DMS153 treated with DMSO at 0.1 percent for 48 hours (cell line): ENCODE measurements at regions not wholly inside any gene's neighbourhood (a gene's known extent, or its start where the extent isn't known, plus 50 kb on each side); places are given as distances from the start of the nearest gene placed in this dataset.

ENCODE experiments used
- DNase-seq: peaks from one replicate; lab custom pipeline; 2025; ENCODE audit not compliant: unreplicated experiment; lab: John Stamatoyannopoulos, UW

DNA sequence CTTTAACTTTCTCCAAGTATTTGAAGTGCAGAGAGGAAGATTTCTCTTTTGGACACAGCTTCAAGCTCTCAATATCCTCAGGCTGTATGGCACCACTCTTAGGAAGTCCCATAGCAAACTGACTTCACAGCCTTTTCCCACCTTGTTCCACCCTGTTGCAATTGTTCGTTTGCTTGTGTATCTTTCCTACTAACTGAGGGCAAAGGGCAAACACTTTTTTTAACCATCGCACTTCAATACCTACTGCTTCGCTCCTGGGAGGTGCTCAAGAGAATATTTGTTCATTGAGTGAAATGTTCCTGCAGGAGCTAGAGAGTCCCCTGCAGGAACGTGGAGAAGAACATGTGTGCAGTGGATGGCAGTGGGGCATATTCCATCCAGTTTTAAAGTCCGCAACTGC, 638.6 kb downstream of the BCOR start:
- DNase-seq, result no peak

DNA sequence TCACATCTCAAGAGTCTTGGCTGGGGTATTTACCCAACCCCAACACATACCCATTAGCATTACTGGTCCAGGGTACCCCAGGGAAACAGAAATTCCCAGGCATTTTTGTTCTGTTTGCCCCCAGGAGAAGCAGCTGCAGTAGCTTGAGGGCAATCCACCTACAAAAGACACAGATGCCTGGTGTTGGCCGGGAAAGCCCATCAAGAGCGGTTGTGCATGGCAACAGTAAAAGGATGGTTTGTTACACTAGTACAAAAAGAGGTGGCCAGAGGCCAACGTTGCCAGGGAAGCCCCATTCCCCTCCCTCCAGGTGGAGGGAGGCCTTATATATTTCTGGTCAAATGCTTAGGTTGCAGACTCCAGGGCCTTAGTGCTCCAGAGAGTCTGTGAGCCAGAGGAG, 637.8 kb downstream of the BCOR start:
- DNase-seq, result peak; percentile 5

DNA sequence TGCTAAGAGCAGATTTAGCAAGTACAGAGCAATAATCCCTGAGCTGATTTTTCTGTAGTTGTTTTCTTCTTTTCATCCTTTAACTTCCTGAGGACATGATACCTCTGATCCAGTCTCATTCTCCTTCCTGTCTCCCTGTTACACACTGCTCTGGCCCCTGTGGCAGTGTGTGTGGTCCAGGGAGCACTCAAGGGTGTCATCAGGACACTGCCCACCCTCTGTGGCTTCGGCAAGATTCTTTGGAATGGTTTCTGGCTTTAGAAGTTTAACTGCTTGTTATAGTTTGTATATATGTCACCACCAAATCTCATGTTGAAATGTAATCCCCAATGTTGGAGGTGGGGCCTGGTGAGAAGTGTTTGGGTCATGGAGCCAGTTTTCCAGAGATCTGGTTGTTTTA, 637.3 kb downstream of the BCOR start:
- no peak for DNase-seq

DNA sequence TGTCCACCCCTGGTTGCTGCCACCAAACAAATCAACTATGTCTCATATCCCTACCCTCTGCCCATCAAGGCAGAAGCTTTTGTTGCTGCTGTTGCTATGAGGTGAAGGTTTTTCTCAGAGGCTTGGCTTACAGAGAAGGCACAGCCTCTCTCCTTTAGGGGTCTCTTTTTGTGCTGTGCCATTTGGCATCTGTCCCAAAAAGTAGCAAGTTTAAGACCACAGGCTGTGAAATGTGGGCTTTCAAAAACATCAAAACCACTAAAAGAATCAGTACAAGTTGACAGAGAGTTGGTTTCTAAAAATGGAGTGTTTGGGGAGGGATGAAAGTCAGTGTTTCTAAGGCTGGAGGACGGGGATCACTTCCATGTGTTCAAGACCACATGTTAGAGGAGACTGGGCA, 634.9 kb downstream of the BCOR start:
- no peak for DNase-seq

DNA sequence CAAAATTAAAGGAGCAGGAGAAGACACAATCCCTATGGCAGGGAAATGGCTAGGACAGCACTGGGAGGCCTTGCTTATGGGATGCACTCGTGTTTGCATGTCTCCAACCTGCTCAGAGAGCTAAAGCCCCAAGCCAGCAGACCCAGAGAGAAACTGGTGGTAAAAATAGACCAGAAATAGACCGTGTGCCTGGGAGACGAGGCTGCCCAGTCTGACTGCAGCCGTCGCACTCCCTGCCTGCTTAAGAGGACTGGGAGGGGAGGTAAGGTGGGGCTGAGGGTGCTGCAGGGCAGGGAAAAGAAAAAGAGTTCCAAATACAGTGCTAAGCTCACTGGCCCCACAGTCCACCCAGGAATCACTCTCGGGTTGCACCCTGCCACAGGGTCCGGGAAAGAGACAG, 633.5 kb downstream of the BCOR start:
- no peak for DNase-seq

DNA sequence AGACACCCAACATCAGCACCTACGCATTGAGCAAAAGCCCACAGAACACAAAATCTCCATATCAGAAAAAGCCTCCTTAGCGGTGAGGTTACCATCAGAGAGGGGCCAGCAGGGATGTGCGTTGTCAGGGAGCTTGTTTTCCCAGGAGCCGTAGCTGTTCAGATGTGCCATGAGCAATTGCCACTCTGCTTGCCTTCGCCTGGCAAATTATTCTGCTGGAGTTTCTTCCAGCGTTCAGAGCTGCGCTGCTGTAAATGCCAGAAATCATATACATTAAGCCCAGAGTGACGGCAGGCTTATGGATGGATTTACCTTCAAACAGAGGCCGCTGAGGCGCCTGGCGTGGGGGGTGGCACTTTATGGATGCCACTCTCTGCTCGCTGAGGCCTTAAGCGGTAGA, 632.3 kb downstream of the BCOR start:
- no peak for DNase-seq

DNA sequence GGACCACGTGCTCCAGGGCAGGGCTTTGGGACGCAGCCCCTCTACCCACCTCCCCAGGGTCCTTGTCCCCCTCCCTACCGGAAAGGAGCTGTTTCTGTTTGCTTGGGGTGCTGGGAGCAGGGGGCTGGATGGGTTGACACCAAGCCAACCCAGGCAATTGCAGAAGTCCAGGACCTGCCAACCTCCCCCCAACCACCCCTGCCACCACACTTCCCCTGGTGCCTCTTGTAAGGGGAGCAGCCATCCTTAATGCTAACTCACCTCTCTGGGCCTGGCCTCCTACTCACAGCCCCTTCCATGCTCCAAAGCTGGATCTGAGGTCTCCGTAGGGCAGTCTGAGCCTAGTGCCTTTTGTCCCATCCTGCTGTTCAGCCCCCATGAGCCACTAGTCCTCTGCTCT, 631.9 kb downstream of the BCOR start:
- no peak for DNase-seq

DNA sequence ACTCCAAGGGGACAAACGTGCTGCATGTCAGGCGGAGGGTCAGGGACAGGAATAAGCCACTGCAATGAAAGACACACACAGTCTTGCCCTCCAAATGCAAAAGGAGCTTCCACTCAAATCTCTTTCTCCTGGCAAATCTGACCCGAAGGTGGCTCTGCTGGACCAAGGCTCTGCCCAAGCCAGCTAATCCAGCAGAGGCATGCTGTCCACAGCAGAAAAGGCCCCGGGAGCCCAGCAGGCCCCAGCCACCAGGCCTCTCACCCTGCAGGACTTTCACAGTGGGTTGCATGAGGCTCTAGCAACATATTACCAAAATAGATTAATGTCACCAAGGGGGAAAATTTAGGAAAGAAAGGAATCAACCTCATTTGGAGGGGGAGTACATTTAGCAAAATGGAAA, 628.6 kb downstream of the BCOR start:
- no peak for DNase-seq

DNA sequence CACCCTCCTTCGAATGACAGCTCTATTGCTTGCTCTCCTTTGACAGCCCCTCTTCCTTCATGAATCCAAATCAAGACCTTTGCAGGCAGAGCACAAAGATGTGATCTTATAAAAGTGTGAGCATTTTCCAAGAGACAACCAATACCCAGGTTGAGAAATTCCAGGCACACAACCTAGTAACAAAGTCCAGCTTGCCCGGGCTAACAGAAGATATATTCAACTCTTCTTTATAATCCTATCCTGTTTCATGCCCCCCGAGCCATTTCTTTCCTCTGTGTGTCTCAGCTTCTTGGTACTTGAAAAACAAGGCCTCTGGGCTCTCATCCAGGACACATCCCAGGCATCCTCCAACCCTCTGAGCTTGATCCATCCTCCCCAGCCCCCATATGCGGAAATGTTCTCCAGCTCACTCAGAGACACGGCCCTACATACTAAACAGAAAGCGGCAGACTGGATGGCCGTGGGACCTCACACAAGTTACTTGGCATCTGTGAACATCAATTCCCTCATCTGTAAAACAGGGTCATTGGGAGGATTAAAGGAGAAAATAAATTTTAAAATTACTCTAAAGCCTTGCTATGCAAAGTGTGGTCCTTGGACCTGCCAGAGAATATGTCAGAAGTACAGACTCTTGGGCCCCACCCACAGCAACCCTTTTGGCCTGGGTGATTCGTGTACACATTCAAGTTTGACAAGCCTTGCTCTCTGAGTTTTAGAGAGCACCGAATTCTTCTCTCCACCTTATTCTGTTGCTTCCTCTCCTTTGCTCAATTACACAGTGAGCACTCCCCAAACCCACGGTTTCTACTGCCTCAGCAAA, 627.0 kb downstream of the BCOR start:
- DNase-seq, result no peak

DNA sequence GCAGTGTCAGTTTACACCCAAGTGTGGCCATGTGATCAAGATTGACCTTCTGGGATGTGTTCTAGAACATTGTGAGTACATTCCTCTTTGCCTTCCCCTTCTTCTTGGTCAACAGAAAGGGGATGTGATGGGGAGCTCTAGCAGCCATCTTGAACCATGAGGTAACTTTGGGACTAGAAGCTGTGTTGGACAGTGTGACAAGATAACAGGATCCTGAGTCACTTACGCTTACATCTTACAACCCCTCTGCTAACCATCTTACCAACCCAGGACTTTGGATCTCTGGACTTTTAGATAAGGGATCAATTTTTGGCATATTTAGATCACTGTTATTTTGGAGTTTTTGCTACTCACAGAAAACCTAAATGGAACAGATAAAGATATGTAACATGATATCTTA, 625.6 kb downstream of the BCOR start:
- no peak for DNase-seq

DNA sequence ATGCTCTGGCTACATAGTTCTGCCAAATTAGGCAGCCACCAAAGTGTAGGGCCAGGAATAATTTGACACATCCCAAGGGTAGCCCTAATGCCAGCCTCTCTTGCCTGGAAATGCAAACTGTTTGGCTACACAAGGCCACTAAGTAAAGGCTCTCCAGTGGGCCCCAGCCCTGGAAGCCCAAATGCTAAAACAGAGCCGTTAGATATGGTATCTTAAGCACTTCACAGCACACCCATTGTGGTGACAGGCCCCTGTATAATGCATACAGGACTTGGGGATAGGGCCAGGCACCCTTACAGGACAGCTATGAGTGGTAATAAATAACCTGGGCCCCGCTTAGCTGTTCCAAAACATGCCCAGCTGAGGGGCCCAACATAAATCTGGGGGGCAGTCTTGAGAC, 623.9 kb downstream of the BCOR start:
- DNase-seq, result no peak

DNA sequence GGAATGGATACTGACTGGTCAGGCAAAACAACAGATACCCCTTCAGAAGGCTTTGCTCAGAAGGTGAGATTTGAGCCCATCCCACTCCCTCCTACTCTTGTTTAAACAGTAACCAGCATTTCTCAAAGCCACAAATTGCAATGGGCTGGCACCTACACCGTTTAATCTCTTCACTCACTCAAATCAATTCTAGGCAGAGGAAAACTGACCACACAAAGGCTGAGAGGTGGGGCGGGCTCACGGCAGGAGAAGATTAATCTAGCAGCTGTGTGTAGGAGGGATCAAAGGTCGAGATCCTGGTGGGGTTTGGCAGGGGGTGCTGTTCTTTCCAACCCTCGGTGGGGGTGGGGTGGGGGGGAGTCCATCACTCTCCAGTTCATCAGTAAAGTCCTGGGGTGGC, 622.4 kb downstream of the BCOR start:
- DNase-seq, result no peak

DNA sequence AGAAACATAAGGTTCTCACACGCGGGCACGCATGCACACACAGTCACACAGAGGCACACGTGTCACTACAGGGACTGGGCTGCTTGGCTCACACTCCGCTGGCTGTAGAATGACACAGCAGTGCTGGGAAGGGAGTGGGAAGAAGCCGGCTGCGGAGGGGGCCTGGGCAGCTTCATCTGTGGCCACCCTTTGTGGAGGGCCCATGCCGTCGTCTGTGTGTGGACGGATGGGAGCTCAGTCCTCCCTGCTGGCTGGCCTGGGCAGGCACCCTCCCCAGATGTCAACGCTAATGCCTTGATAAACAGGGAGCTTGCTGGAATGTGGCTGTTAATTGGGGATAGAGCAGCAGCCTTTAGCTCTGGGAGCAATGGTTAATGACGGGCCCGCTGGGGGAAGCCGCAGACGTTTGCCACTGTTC, 621.1 kb downstream of the BCOR start:
- no peak for DNase-seq

DNA sequence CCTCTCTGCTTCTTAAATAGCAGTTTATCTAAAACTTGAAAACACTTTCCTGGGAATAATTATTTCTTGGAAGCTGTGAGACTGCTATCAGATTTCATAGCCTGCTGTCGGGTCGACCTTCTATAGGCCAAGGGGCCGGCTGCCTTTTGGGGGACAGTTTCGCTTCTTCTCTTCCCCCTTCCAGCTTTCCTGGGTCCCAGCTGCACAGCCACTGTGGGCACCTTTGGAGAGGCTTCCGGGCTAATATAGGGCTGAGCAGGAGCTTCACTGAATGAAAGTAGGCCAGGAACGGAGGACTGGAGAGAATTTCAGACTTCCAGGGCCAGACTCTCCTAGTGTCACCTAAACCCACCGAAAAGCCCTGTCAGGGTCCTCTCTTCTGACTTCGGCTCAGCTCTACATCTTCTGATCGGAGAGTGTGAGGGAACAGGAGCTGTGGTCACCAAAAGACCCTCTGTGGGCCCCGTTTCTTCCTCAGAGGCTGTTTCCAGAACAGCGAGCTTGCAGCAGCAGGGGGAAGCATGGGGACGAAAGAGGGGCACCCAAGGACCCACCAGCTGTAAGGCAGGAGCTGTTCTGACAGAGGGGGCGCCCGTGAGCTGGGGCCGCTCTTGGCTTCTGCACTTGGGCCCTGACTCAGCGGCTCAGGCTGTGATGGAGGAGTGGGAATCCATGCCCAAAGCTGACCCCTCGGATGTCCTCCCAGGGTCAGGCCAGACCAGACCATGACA, 620.6 kb downstream of the BCOR start:
- no peak for DNase-seq

DNA sequence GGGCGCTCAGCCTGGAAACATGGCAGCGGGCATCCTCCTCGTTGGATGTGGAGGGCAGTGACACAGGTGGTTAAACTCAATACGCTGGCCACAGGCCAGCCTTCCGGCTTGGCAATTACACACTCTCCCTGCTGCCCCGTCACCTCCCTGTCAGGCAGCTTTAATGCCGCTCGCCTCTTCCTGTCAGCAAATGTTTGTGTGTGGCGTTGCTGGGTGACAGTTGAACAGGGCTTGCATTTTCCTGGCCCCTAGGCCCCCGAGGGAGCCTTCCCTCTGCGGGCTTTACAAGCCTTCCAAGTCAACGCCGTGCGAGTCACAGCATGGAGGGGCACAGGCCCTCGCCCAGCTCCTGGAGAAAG, 620.0 kb downstream of the BCOR start:
- peak; percentile 19 for DNase-seq

DNA sequence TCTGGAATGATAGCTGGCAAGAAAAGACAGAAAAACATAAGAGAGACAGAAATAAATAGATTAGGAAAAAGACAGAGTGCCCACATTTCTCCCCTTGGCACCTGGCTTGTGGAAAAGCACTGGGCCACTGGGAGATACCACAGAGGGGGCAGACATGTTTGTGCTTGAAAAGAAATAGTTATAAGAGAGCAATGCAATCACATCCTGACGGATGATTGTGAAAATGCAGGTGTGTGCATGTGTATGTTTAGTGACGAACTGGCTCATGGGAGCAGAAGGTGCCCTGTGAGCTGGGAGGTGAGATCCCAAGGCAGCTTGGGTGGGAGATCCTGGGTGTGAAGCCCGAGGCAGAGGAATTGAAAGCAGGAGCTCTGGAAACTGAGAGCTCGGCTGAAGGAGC, 617.9 kb downstream of the BCOR start:
- DNase-seq, result no peak

DNA sequence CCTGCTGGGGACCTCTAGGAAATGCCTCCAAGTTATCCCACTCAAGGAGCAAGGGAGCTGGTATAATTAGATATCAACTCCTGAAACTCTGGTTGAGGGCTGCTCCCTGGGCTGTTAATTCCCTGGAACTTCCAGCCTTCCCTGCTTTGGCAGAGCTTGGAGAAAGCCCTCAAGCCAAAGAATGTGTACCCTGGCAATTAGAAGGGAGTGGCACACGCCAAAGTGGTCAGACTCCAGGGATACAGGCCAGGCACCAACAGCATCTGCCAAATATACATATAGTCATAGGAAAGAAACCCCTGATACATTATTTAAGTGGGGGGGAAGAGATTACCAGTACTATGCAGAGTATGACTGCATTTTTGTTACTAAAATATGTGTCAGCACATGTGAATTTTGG, 616.8 kb downstream of the BCOR start:
- DNase-seq, result no peak

DNA sequence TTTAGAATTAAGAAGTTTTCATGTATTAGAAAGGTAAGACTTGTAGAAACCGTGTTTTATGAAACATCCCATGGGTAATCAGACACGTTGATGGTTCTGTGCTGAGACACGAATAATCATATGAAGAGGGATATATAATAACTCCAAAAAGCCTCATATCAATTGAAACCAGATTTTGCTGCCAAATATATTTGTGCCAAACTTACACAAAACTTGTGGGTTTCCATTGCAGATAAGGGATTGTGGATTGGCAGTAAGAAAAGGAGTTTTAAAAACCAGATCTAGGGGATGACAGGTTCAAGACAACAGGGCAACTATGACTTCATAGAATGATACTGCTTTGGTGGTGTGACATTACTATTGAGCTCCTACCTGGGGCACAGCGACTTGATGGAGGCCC, 616.1 kb downstream of the BCOR start:
- DNase-seq, result no peak

DNA sequence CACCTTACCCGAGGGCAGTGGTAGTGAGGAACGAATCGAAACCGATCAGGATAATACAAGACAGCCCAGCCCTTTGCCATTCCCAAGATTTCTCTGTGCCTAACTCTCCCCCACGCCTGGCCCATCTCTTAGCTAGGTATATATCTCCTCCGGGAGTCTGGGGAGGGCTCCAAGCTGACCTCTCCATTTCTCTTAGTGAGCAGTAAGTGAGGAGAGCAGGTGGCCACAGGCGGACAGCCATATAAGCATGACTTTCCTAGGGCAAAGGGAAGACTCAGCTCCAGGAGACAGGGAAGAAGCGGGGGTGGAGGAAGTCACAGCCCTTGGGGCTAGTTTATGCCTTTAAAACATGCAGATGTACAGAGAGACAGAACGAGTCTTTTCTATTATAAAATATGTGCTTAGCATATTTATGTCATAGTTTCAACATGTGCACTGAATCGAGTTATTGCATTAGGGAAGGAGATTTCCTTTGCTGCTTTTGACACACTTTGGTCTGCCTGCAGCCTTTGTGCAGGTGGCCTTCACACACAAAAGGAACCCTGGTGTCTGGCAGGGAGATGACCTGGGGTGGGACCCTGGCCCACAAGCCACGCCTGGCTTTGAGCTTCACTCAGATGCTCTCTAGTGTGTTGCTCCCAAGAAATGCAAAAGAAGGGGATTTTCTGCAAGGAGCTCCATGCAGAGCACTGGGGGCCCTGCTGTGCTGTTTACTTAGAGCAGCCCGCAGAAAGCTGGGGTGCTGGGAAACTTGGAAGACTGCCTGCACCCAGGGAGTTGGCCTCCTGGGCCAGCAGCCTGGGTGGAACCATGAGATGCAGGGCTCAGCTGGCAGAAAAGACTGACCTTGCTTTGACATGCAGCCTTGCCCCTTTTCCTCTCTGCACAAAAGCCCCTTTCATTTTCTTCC, 613.3 kb downstream of the BCOR start:
- no peak for DNase-seq

DNA sequence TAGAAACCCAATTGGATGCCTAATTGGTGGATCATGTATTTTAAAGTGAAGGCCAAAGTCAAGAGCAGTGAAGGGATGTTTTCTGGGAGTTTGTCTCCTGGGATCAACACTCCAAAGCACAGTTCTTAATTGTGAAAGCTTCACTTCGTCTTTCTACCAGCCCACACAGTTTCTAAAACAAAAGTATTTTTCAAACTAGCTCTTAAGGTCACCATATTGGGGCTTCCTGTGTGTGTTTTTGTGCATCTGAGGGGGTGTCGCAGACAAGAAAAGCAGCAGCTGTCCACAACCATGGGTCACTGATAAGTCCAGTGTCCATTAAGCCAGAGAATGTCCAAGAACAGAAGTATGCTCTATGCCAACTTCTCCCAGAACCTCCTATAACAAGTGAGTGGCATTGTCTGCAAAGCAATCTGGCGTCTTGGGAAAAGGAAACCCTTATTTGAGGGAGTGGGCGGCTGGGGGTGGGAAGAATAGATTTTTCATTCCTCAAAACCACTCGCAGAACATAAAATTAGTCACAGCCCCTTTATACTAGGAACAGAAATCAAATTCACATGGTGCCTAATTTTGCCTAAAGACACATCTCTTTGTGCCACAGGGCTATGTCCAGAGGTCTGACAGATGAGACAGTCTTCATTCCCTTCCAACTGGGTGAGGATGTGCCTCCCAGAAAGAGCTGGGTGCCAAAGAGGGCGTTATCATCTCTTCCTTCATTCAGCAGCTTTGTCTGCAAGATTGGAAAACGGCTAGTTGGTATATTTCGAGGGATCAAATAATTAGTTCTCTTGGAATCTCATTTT, 610.4 kb downstream of the BCOR start:
- DNase-seq, result no peak

DNA sequence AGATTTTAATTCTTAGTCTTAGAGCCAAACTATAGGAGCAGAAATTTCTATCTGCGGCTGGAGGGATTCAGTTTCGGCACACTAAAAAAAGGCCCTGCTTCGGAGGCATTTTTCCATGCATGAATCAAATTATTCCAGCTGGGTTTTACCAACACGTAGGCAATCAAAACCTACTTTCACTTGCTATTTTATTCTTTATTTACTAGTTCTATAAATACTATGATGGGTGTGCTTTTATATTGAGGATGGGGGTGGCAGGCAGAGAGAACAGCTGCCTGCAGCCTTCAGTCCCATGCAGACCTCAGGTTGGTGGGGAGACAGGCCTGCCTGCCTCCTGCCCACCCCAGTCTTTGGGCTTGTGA, 609.8 kb downstream of the BCOR start:
- DNase-seq, result no peak
